Hematopoietic multipotent progenitor cell treated with erythropoietin and hydrocortisone succinate and interleukin-3 and kit ligand, for 6 days (in vitro differentiated cells): ENCODE measurements at regions not wholly inside any gene's neighbourhood (a gene's known extent, or its start where the extent isn't known, plus 50 kb on each side); places are given as distances from the start of the nearest gene placed in this dataset.
"Not testable (repeated sequence)": the region's sequence is repeated elsewhere in the genome, so short reads cannot be mapped to it uniquely, and the experiment has no call there.

ENCODE experiments used
- DNase-seq: peaks from one replicate; pipeline ENCODE4 v3.0.0-alpha.2; 2015

DNA sequence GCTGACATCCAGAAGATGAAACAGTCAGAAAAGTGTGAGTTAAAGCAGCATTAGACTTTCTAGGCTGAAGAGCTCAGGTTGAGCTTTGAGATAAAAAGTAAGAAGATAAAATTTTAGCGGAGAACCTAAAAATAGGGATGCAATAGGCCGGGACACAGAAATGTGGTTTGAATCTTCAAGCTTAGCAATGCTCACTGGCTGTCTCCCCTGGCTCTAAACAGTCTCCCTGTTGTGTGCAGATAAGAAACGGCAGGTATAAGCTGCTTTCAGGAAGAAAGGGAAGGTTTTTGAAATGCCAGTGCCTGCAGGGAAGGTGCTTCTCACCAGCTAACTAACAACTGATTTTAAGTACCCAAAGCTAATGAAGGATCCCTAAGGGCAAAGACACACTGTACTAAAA, 718.7 kb upstream of the SGO1 start:
- DNase-seq: no peak

DNA sequence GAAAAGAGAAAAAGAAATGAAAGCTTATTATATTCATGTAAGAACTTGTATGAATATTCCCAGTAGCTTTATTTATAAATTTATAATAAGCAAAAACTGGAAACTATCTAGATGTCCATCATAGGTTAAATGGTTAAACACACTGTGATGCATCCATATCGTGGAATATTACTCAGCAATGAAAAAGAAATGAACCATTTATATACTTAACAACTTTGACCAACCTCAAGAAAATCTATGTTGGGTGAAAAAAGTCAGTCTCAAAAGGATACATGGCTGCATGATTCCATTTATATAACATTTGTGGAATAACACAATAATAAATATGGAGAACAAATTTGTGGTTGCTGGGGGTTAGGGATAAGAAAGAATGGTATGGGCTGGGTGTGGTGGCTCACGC, 713.0 kb upstream of the SGO1 start:
- DNase-seq: no peak

DNA sequence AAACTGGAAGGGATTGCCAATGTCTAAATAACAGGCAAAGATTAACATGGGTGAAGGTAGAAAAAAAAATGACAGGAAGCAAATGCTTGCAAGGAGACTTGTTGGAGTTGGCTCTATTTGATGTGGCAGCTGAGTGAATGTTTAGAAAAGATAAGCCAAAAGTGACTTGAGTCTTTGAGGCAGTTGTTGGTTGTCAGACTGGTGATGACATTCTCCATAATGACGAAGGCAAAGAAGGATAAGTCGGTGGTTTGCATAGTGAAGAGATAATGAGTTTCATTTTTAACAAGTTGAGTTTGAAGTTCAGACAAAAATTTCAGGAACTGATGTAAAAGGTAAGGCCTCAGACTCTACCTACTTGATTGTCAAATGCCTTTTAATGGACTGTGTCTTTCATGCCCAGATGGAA, 704.1 kb upstream of the SGO1 start:
- no peak for DNase-seq

DNA sequence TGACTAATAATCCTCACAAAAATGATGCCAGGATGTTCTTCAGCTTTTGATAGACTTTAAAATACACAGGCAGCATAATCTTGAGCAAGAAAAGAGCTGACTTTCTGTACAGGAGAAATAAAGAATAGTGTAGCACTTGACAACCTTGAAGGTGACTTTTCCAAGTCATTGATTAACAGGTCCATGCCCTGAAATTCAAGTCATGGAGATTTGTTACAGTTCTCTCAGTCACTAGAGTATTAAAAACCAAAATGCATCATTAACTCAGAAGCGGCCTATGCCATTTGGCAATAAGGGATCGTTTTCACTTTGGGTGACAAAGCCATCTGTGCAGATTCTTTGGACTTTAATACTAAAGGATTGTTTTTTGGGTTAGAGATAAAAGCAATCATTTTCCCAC, 692.7 kb upstream of the SGO1 start:
- DNase-seq: no peak

DNA sequence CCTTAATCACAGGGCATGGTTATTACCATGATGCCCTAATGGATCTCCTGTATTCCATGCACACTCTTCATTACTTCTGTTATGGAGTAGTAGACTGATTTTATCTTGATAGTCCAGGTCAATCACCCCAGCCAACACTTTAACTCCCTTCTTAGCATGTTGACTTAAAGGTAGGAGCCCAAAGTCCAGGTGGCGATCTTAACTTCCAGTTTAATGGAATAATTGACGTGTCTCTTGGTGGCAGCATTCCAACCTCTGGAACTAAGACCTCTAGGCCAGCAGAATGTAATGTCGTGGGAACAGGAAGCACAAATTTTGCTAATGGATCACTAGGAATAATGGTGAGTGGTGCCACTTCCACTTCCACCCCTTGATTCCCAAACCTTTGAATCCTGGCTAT, 687.2 kb upstream of the SGO1 start:
- no peak for DNase-seq

DNA sequence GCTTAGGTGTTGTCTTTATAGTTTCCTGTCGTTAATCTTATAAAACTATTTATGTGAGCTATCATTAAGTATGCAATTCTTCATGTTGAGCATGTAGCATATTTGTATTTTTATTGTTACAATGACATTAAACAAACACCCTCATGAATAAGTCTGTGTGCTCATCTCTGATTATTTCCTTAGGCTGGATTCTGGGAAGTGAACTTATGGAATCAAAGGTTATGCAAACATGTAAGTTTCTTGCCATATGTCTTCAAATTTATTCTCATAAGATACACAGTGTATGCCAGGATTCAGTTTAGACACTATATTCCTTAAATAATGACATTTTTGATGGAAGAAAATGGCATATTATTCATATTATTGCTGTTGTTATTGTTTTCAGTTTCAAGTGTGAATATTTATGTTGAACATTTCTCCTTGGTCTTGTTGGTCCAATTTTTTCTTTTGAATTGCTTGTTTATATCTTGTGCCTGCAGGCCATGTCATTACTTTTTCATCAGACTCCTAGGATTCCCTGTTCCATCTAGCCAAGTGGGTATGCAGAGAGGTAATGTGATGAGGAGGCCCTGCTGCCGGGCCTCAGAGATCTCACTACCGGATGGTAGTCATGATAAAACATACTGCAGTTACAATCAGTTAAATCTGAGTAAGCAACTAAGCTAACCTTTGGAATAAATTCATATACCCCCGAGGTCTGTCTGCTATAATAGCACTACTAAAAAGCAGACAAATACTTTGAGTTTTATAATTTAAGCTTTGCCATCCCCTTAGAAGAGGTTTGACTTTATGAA, 684.3 kb upstream of the SGO1 start:
- DNase-seq: no peak

DNA sequence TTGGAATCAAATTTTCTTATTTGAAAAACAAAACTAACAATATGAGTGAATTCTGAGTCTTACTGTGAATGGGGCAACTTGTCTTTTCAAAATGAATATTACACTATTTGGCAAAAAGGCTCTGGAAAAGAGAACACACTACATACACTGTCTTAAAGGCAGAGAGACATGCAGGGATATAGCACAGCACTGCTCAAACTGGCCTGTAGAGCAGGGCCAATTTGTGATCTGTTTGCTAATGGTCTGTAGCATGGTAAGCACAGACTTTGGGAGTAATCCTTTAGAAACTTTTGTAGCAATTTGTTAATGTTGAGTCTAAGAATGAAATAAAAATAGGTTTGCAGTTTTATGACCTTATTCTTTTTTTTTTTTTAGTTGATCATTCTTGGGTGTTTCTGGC, 679.8 kb upstream of the SGO1 start:
- no peak for DNase-seq

DNA sequence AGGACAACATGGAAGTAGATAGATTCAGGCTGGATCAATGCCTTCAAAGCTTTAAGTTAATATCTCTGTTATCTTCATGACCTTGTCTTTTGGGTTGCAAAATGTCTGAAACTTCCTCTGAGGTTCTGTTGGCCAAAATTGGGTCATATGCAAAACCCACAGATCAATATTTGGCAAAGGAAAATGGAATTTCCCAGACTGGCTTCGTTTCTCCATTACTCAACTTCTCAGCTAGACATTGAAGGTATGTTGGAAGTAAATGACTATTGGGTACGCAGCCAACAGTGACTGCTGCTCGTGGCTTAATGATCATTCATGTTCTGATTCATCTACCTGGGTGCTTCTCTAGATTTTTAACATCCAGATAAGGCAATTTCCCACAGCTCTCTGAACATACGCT, 675.4 kb upstream of the SGO1 start:
- DNase-seq: no peak

DNA sequence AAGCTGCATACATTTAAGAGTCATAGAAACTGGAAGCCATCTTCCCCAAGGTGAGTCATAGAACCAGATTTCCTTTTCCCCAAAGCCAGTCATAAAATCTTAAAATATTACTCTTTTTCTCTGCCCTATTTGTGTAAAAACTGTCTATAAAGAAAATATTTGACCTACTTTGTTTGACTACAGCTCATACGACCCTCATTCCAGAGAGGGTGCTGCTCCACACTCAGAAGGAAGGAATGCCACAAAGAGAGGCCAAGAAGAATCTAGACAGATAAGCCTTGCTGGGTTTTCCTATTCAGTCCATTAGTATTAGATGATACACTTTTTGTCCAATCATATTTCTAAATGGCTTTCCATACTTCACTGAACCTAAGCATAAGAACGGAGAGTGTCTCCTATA, 671.6 kb upstream of the SGO1 start:
- no peak for DNase-seq

DNA sequence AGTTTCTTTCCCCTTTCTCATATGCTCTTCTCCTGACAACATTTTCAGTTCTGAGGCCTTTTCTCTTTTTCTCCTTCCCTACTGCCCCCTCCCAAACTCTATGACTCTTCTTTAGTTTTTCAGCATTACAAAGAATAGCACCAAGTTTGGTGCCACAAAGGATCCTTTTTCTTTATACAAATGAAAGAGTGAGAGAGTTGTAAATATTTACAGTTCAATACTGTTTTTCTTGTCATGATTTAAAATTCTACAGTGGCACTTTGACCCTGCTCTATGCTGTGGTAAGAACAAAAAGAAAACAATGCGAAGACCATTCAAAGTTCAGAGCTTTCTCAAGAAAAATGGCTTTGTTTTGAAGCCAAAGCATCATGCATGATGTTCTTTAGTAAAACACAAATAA, 667.9 kb upstream of the SGO1 start:
- no peak for DNase-seq

DNA sequence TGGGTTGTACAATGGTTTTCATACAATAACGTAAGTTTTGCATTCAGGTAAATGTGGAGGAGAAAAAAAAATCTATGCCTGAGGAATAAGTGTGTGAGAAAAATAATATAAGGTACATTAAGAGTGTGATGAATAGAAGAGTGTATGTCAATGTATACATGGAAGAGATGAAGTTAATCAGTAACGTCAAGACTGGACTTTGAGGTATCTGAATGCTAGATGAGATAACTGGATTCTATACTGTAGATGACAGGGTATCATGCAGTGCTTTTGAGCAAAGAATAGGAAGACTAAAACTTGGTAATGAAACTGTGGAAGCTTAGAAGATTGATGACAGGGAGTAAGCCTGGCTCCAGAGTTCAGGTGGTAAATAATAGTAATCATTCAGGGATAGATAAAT, 666.7 kb upstream of the SGO1 start:
- DNase-seq: no peak

DNA sequence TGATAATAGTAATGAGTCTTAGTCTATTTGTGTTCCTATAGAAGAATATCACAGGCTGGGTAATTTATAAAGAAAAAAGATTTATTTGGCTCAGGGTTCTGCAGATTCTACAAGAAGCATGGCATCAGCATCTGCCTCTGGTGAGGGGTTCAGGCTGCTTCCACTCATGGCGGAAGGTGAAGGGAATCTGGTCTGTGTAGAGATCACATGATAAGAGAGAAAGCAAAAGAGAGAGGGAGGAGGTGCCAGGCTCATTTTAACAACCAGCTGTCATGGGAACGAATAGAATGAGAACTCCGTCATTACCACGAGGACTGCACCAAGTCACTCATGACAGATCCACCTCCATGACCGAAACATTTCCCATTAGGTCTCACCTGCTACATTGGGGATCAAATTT, 664.0 kb upstream of the SGO1 start:
- no peak for DNase-seq

DNA sequence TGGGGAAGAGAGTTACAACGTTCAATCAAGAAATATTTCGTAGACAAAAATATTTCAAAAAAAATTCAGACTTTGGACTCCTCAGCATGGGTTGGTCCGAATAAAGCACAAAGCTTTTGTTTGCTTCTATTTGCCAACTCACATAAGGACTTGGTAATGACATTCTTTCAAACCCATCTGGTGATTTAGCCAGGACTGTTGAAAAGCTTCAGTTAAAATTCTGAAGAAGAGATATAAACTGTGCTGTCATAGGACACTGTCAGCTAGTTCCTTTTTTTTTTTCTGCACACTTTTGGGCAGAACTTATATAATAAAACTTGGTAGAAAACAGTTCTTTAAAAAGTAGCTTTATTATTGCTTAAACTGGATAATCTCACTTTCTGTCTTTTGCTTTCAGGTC, 660.8 kb upstream of the SGO1 start:
- DNase-seq: no peak

DNA sequence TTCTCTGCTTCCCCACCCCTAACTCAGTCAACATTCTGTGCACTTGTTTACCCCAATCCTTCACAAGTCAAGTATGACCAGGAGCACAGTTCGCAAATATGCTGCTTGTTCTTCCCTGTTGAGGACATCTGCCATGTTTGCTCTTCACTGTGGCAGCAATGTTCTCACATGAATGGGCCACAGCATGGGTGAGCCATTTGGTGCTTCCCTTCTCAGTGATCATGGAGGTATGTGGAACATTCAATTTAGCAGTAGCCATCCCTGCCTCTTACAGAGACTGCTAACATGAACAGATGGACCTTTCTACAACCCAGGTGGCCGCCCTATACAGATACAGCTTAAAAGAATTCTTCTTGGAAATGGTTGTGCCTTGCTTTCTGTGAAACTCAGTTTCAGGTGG, 660.1 kb upstream of the SGO1 start:
- DNase-seq: no peak

DNA sequence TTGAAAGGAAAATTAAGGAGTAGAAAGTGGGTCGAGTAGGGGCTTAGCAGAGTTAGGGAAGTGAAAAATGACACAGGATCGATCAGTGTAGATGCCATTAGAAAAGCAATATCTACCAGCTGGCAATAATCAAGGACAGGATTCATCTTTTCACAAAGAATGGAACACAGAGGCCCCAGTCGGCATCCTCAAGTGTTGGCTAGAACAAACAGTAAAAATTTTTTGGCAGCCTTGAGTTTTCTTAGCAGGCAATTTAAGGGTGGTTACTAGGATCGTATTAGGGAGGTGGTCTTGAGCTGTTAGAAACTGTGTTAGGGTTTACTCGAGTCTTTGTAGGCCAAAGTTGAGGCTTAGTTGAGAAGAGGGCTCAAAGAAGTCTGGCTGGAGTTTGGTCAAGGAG, 658.8 kb upstream of the SGO1 start:
- no peak for DNase-seq

DNA sequence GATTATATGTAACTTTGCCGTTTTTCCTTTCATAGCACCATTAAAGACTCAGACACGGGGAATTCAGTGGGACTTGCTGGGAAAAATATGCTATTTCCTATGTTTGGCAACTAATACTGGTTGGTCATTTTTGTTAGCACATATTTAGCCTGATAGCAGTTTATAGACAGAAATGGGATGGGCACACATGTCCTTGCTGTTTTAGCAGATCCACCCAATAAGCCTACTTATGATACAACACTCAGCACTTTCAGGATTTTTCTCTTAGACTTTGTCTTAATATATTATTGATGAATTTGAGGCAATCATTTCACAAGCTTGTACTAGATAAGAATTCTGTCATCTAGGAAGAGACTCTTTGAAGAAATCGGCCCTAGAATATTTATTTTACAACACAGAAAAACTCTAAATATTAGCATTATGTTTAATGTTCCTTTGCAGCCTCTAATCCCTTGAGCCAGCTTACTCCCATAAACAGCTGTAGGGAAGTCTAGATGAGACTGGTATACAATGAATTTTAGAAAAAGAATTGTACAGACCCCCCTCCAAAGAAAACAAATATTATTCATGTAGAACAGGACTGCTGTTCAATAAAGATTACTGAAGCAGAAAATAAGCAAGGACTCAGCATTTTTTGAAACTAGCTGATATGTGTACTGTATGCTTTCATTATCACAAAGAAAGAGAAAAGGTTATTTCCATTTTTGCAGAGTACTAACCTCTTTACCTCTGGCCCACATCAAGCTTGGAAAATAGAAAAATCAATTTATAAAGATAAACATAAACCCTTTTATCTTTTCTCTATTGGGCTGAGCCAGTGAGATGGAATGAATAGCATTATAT, 656.8 kb upstream of the SGO1 start:
- DNase-seq: no peak

DNA sequence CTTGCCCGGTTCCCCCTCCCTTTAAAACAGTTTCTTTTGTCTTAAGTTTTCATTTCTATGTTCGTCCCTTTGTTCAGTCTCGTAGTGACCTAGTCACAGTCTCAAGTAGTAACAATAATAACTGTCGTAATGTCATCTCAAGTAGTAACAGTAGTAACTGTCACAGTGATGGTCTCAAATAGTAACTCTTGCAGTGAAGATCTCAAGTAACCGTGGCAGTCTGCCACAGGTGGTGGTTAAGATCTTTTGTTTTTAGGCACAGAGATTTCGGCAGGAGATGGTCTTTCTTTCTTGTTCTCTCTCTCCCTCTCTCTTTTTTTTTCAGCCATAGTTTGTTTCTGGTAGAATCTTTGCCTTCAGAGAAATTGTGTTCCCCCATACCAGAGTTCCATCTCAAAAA, 656.0 kb upstream of the SGO1 start:
- DNase-seq: no peak

DNA sequence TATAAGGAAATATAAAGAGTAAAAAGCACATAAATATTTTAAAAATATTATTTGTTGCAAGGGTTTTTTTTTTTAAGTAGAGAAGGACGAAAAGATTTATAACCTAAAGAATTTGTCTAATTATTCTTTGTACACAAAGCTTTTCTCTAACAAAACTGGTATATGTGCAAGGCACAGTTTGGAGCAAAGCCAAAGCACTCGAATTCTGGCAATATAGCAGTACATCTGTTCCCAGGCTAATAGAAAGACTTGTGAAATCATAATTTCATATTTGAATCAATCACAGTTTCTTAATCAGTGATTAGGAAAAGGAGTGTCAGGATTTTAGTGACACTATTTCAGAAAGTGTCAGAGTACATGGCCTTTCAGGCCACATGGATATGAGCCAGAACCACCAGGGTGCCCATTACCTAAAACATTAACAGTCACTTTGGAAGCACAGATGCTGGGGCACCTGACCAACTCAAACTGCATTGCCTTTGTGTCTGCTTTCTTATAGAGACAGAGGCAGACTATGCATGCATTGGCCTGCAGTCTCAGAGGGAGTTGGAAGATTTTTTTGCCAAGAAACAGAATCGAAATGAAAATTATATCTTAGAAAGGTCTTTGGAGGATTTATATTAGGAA, 651.8 kb upstream of the SGO1 start:
- DNase-seq: no peak

DNA sequence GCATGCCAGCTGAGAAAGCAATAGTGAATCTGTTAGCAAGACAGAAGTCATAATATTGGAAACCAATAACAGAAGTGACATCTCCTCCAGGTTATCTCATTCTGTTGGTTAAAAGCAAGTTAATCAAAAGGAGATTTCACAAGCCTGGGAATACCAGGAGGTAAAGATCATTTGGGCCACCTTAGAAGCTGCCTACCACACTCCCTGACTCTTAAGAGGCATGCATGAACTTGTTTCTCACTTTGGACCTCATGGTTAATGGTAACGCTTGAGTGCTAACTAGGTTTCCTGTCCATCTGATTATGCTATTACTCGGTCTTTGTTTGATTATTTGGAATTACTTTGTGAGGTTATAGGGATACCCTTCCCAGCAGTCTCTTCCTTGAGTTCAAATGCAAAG, 650.8 kb upstream of the SGO1 start:
- DNase-seq: no peak

DNA sequence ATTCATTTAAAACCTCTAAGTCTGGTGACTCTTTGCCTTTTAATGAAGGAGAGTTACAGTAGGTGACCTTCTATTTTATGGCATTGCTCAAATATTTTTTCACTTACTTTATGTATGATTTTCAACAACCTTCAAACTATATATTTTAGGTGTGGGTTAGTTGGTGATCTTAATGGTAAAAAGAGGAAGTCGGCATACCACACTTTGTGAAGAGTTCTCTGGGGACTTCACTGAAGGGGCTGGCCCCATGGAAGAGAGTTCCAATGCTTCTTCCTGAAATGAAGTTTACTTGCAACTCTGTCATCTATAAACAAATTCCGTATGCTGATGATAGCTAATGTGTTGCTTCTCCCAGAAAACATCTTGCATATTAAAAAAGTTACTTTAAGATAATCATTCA, 647.0 kb upstream of the SGO1 start:
- DNase-seq: no peak

DNA sequence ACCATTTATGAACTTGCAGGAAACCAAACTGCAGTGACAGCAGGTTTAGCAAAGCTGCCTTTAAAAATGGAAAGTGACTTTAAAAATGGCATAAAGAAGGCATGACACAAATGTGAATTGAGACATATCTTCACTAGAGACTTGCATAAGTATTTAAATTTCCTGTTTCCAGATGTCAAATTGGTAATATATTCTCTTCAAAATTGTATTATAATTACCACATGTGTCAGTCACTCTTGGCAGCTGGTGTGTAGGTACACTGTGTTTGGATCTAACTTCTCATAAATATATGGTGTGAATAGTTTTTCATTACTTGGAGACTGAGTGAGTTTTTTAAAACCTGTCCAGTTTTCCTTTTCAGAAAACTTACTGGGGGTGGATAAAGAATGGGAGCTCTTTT, 636.2 kb upstream of the SGO1 start:
- DNase-seq: no peak

DNA sequence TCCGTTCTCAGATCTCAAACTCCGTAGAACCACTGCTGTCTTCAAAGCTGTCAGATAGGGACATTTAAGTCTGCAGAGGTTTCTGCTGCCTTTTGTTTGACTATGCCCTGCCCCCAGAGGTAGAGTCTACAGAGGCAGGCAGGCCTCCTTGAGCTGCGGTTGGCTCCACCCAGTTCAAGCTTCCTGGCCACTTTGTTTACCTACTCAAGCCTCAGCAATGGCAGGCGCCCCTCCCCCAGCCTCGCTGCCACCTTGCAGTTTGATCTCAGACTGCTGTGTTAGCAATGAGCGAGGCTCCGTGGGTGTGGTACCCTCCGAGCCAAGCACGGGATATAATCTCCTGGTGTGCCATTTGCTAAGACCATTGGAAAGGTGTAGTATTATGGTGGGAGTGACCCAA, 634.9 kb upstream of the SGO1 start:
- DNase-seq: not testable (repeated sequence)

DNA sequence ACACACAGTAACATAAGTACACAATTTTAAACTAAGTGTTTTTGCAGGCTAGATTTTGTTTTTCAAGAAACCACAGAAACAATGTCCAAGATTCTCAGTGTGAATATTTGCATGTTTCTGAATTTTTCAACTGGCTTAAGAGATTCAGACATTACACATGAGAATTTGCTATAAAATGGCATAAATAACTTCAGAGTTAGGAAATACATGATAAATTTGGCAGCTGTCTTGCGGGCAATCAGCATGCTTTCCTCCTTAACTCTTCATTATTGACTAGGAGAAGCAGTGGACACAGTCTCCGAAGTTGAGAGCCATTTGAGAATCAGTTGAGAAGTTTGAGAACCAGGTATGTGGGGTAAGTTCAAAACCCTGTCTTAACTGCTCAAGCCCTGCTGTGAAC, 625.6 kb upstream of the SGO1 start:
- DNase-seq: no peak

DNA sequence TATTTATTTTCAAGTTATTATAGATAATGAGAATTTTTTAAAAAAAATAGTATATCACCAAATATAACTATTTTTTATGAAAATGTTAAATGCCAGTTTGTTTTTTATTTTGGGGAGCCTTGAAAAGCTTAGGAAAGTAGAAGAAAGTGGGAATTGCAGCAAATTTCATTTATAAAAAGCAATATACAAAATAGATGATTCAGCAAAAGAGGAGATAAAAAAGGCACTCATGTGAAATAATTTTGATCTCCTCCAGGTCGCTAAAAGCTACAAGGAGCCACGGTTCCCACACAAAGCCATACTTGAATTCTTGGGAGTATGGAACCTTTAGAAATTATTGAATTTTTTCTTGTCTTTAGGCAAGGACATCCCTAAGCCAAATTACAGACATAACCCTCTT, 625.0 kb upstream of the SGO1 start:
- no peak for DNase-seq
